IMR-90 (cell line): ENCODE measurements at regions not wholly inside any gene's neighbourhood (a gene's known extent, or its start where the extent isn't known, plus 50 kb on each side); places are given as distances from the start of the nearest gene placed in this dataset.

ENCODE experiments used
- ATAC-seq: fragments of 200-7000 bp; cut with Tn5 transposase; 2 replicates; pipeline ENCODE4 v1.9.1; 2020; ENCODE audit warnings: low read depth, mild to moderate bottlenecking, moderate library complexity
- BruUV-seq: library from RNA; stranded (reverse); fragments of 400-500 nt; replicated peaks from 2 replicates; lab custom pipeline; 2021; lab: Mats Ljungman, UMichigan
- CTCF ChIA-PET: fragments of 300-600 bp; formaldehyde crosslinking; extraction: SDS; loops from one replicate; lab custom pipeline; 2021; ENCODE audit warnings: antibody characterized with exemption; lab: Yijun Ruan, JAX
- POLR2A ChIA-PET: fragments of 300-600 bp; sonication (Branson Sonifier 250); formaldehyde crosslinking; loops from one replicate; lab custom pipeline; 2022; ENCODE audit warnings: antibody characterized with exemption; ENCODE audit not compliant: unreplicated experiment; lab: Charles Lee
- DNase-seq: peaks from one replicate; pipeline ENCODE4 v3.0.0; 2013
- H2AFZ ChIP-seq: replicated peaks from 2 replicates; pipeline ENCODE3; 2013; ENCODE audit warnings: low read length, mild to moderate bottlenecking; ENCODE audit not compliant: poor library complexity
- H2AK5ac ChIP-seq: 2 replicates; pipeline ENCODE4 v1.6.1; 2013; ENCODE audit warnings: low read depth, low read length, inconsistent platforms
- H2AK9ac ChIP-seq: replicated peaks from 2 replicates; pipeline ENCODE3; 2013; ENCODE audit warnings: mild to moderate bottlenecking, low read depth, low read length, moderate library complexity; ENCODE audit not compliant: poor library complexity
- H2BK120ac ChIP-seq: 2 replicates; pipeline ENCODE4 v1.6.1; 2013; ENCODE audit warnings: low read depth, low read length, inconsistent platforms
- H2BK15ac ChIP-seq: 3 replicates; pipeline ENCODE4 v1.6.1; 2013; ENCODE audit warnings: low read depth, low read length, inconsistent platforms
- H2BK20ac ChIP-seq: 2 replicates; pipeline ENCODE4 v1.6.1; 2013; ENCODE audit warnings: low read depth, mild to moderate bottlenecking, inconsistent platforms, low read length, moderate library complexity
- H2BK5ac ChIP-seq: 2 replicates; pipeline ENCODE4 v1.6.1; 2013; ENCODE audit warnings: mild to moderate bottlenecking, low read depth, low read length, inconsistent platforms; ENCODE audit not compliant: poor library complexity, severe bottlenecking
- H3K14ac ChIP-seq: replicated peaks from 2 replicates; pipeline ENCODE4 v1.6.1; 2013; ENCODE audit warnings: low read depth, low read length, inconsistent platforms
- H3K18ac ChIP-seq: 2 replicates; pipeline ENCODE4 v1.6.1; 2013; ENCODE audit warnings: low read depth, low read length, control low read depth
- H3K23ac ChIP-seq: 2 replicates; pipeline ENCODE4 v1.6.1; 2013; ENCODE audit warnings: low read depth, low read length, inconsistent platforms
- H3K27ac ChIP-seq: 2 replicates; pipeline ENCODE4 v1.5.1; 2013; ENCODE audit warnings: mild to moderate bottlenecking, control low read depth, low read length; ENCODE audit not compliant: insufficient read depth
- H3K27me3 ChIP-seq: 2 replicates; pipeline ENCODE4 v1.6.1; 2013; ENCODE audit warnings: low read length; ENCODE audit not compliant: control insufficient read depth, insufficient read depth
- H3K36me3 ChIP-seq: 2 replicates; pipeline ENCODE4 v1.6.1; 2013; ENCODE audit warnings: low read length, mixed read lengths; ENCODE audit not compliant: control insufficient read depth, insufficient read depth
- H3K4ac ChIP-seq: 2 replicates; pipeline ENCODE4 v1.6.1; 2013; ENCODE audit warnings: low read depth, low read length, inconsistent platforms
- H3K4me1 ChIP-seq: 2 replicates; pipeline ENCODE4 v1.6.1; 2013; ENCODE audit warnings: low read length, mixed read lengths; ENCODE audit not compliant: control insufficient read depth, insufficient read depth
- H3K4me2 ChIP-seq: 2 replicates; pipeline ENCODE4 v1.6.1; 2013; ENCODE audit warnings: low read depth, mild to moderate bottlenecking, control low read depth, low read length, moderate library complexity
- H3K4me3 ChIP-seq: 2 replicates; pipeline ENCODE4 v1.5.1; 2013; ENCODE audit warnings: low read depth, mild to moderate bottlenecking, control low read depth, low read length, moderate library complexity; ENCODE audit not compliant: insufficient read depth
- H3K56ac ChIP-seq: 2 replicates; pipeline ENCODE4 v1.6.1; 2013; ENCODE audit warnings: low read length, inconsistent platforms; ENCODE audit not compliant: insufficient read depth; ENCODE audit errors: extremely low read depth
- H3K79me1 ChIP-seq, 2 experiments: 2 replicates each; pipeline ENCODE4 v1.6.1; 2013; ENCODE audit warnings: low read length in 2 of 2, inconsistent platforms in 1 of 2, low read depth in 1 of 2
- H3K9ac ChIP-seq: 2 replicates; pipeline ENCODE4 v1.6.1; 2013; ENCODE audit warnings: low read depth, low read length, control low read depth
- H3K9me1 ChIP-seq: 2 replicates; pipeline ENCODE4 v1.6.1; 2013; ENCODE audit warnings: low read length, inconsistent platforms; ENCODE audit not compliant: insufficient read depth
- H3K9me3 ChIP-seq: 2 replicates; pipeline ENCODE4 v1.6.1; 2013; ENCODE audit warnings: low read length; ENCODE audit not compliant: control insufficient read depth, insufficient read depth
- H4K20me1 ChIP-seq: 2 replicates; pipeline ENCODE4 v1.6.1; 2013; ENCODE audit warnings: low read length, inconsistent platforms; ENCODE audit not compliant: insufficient read depth
- H4K5ac ChIP-seq: 2 replicates; pipeline ENCODE4 v1.6.1; 2013; ENCODE audit warnings: mild to moderate bottlenecking, low read depth, low read length, control low read depth
- H4K8ac ChIP-seq, 2 experiments: 2 replicates each; pipeline ENCODE4 v1.6.1; 2013; ENCODE audit warnings: low read depth in 2 of 2, low read length in 2 of 2, control low read depth in 1 of 2, inconsistent platforms in 1 of 2
- H4K91ac ChIP-seq: 2 replicates; pipeline ENCODE4 v1.6.1; 2013; ENCODE audit warnings: low read depth, low read length, inconsistent platforms; ENCODE audit not compliant: insufficient read depth
- BHLHE40 ChIP-seq: fragments of 150-350 bp; IDR thresholded peaks from 2 replicates; pipeline ENCODE4 v1.6.1; 2016; ENCODE audit warnings: mild to moderate bottlenecking, low read depth, low read length
- FOS ChIP-seq: fragments of 150-350 bp; IDR thresholded peaks from 2 replicates; pipeline ENCODE4 v1.6.1; 2016; ENCODE audit warnings: low read depth, low read length
- MAZ ChIP-seq: IDR thresholded peaks from 2 replicates; pipeline ENCODE4 v1.6.1; 2012; ENCODE audit warnings: low read depth, mild to moderate bottlenecking, low read length, improper control_type of control experiment, moderate library complexity, borderline replicate concordance
- MXI1 ChIP-seq: IDR thresholded peaks from 2 replicates; pipeline ENCODE4 v1.6.1; 2012; ENCODE audit warnings: low read depth, mild to moderate bottlenecking, low read length, moderate library complexity, borderline replicate concordance
- NFE2L2 ChIP-seq: fragments of 150-350 bp; IDR thresholded peaks from 2 replicates; pipeline ENCODE4 v1.6.1; 2016; ENCODE audit warnings: low read depth, mild to moderate bottlenecking, low read length
- POLR2A ChIP-seq: IDR thresholded peaks from 2 replicates; pipeline ENCODE4 v1.6.1; 2012; ENCODE audit warnings: mild to moderate bottlenecking, low read depth, low read length
- RAD21 ChIP-seq: IDR thresholded peaks from 2 replicates; pipeline ENCODE4 v1.6.1; 2012; ENCODE audit warnings: low read length, improper control_type of control experiment
- RCOR1 ChIP-seq: IDR thresholded peaks from 2 replicates; pipeline ENCODE4 v1.6.1; 2012; ENCODE audit warnings: mild to moderate bottlenecking, low read length, improper control_type of control experiment; ENCODE audit not compliant: insufficient replicate concordance
- RFX5 ChIP-seq: IDR thresholded peaks from 2 replicates; pipeline ENCODE4 v1.8.0; 2012; ENCODE audit warnings: low read depth, mild to moderate bottlenecking, low read length, moderate library complexity
- dilution Hi-C: fragments of 300-500 bp; cut with HindIII; formaldehyde crosslinking; loops from one replicate; pipeline ENCODE4 v1.14.3; 2018; ENCODE audit warnings: low sequenced_read_pairs; ENCODE audit not compliant: unreplicated experiment
- in situ Hi-C: fragments of 300-500 bp; cut with MboI; formaldehyde crosslinking; loops from 3 replicates; pipeline ENCODE4 v1.14.3; 2019; ENCODE audit warnings: low sequenced_read_pairs, inconsistent platforms, mixed read lengths
- intact Hi-C: fragments of 100-400 bp; cut with micrococcal nuclease; formaldehyde crosslinking; loops from 2 replicates; pipeline ENCODE4 v1.10.0; 2022

DNA sequence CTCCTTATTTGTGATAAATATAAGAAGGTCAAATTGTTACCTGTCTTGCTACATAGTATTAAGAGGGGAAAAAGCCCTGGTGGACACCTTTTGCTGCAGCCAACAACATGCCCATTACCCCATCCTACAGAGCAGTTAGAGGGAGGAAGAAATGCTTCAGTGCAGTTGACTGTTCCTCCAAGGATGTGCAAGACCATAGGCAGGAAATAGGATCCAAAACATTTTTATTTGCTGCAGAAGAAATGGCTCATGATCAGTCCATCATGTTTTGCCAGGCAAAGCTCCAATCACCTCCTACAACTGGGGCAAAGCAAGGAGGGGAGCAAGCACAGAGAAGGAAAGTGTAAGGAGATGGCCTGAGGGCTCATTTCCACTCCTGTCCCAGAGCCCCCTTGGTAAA is 399.1 kb upstream of the PIK3R1 start:
- Histone ChIP-seq H2BK15ac (no peak overlapping the region), H3K4me3 (no peak overlapping the region), H2AK9ac (no peak overlapping the region), H3K9ac (no peak overlapping the region), H3K18ac (no peak overlapping the region), H3K4me2 (no peak overlapping the region), H3K9me3 (no peaks in the 10 kb centered on the region; the same call in 1 of the 2 replicates), H3K79me1 (no peaks in the 10 kb centered on the region), H2BK5ac (no peak overlapping the region), H3K27ac (no peak overlapping the region), H3K56ac (no peak overlapping the region), H2BK120ac (no peak overlapping the region), H2BK20ac (no peak overlapping the region), H2AK5ac (no peak overlapping the region), H3K4ac (no peak overlapping the region), H4K8ac (no peak overlapping the region), H4K91ac (no peak overlapping the region), H3K27me3 (no peaks in the 10 kb centered on the region), H4K5ac (no peak overlapping the region), H4K20me1 (no peaks in the 10 kb centered on the region), H3K4me1 (no peaks in the 10 kb centered on the region), H3K36me3 (no peaks in the 10 kb centered on the region), H3K23ac (no peak overlapping the region), H3K14ac (no peak overlapping the region), H3K9me1 (no peaks in the 10 kb centered on the region), H2AFZ (no peak overlapping the region)
- BruUV-seq: no TSS peak
- TF ChIP-seq POLR2A (no peak), MAZ (no peak), RCOR1 (no peak), FOS (no peak), NFE2L2 (no peak), RFX5 (no peak), RAD21 (no peak), BHLHE40 (no peak), MXI1 (no peak)
- ChIA-PET POLR2A (no interaction called here), CTCF (no interaction called here)
- dilution Hi-C loops: no loop called here
- intact Hi-C loops: no loop called here
- DNase-seq (no peak), ATAC-seq (no peak)
- in situ Hi-C loops: loop anchor here (25.0 kb wide), 1 partner anchor 579 kb away; no protein-coding TSS in a partner anchor
